OCI-LY7 (cell line): ENCODE measurements at regions not wholly inside any gene's neighbourhood (a gene's known extent, or its start where the extent isn't known, plus 50 kb on each side); places are given as distances from the start of the nearest gene placed in this dataset.

Experiments
- BruUV-seq: library from RNA; stranded (reverse); fragments of 400-500 nt; replicated peaks from 2 replicates; lab custom pipeline; 2021; lab: Mats Ljungman, UMichigan
- CTCF ChIA-PET: fragments of 300-600 bp; sonication (Branson Sonifier 250); formaldehyde crosslinking; loops from one replicate; lab custom pipeline; 2022; ENCODE audit warnings: antibody characterized with exemption; ENCODE audit not compliant: unreplicated experiment; lab: Charles Lee
- POLR2A ChIA-PET: fragments of 300-600 bp; sonication (Branson Sonifier 250); formaldehyde crosslinking; loops from one replicate; lab custom pipeline; 2022; ENCODE audit warnings: antibody characterized with exemption; lab: Charles Lee
- DNase-seq: peaks from one replicate; pipeline ENCODE4 v3.0.0-alpha.2; 2015; ENCODE audit warnings: low spot score
- H2AFZ ChIP-seq: fragments of 200-600 bp; sonication (generic), shearing (Covaris generic); 2 replicates; pipeline ENCODE4 v1.6.1; 2014; ENCODE audit warnings: mild to moderate bottlenecking, antibody characterized with exemption, low read length, moderate library complexity
- H3K27ac ChIP-seq: fragments of 200-600 bp; sonication (generic); 2 replicates; pipeline ENCODE4 v1.5.1; 2014; ENCODE audit warnings: mixed run types, low read depth, mild to moderate bottlenecking, moderate library complexity, low read length, inconsistent platforms; ENCODE audit not compliant: poor library complexity, severe bottlenecking
- H3K36me3 ChIP-seq: fragments of 200-600 bp; sonication (generic); 2 replicates; pipeline ENCODE4 v1.6.1; 2014; ENCODE audit warnings: mild to moderate bottlenecking, antibody characterized with exemption, low read length, moderate library complexity, mixed read lengths; ENCODE audit not compliant: insufficient read depth
- H3K4me1 ChIP-seq: fragments of 200-600 bp; sonication (generic); 2 replicates; pipeline ENCODE4 v1.5.1; 2014; ENCODE audit warnings: mild to moderate bottlenecking, low read length; ENCODE audit not compliant: insufficient read depth, poor library complexity, severe bottlenecking
- H3K4me2 ChIP-seq: fragments of 200-600 bp; sonication (generic); 2 replicates; pipeline ENCODE4 v1.6.1; 2014; ENCODE audit warnings: mild to moderate bottlenecking, low read length
- H3K4me3 ChIP-seq: fragments of 200-600 bp; sonication (generic); 2 replicates; pipeline ENCODE4 v1.5.1; 2014; ENCODE audit warnings: mild to moderate bottlenecking, low read depth, low read length; ENCODE audit not compliant: poor library complexity, severe bottlenecking
- H3K79me2 ChIP-seq: fragments of 200-600 bp; sonication (generic); 2 replicates; pipeline ENCODE4 v1.6.1; 2016; ENCODE audit warnings: low read depth, mild to moderate bottlenecking, low read length, moderate library complexity, mixed read lengths; ENCODE audit not compliant: insufficient read depth
- H3K9me2 ChIP-seq: fragments of 200-600 bp; sonication (generic); 2 replicates; pipeline ENCODE4 v1.6.1; 2016; ENCODE audit warnings: mild to moderate bottlenecking, low read length, mixed read lengths; ENCODE audit not compliant: insufficient read depth
- H3K9me3 ChIP-seq: fragments of 200-600 bp; sonication (generic); 2 replicates; pipeline ENCODE4 v1.6.1; 2014; ENCODE audit warnings: mild to moderate bottlenecking, mixed run types, low read length, mixed read lengths
- H4K20me1 ChIP-seq: fragments of 200-600 bp; sonication (generic); 2 replicates; pipeline ENCODE4 v1.6.1; 2014; ENCODE audit warnings: mild to moderate bottlenecking, antibody characterized with exemption, low read length, moderate library complexity, mixed read lengths; ENCODE audit not compliant: insufficient read depth
- EZH2phosphoT487 ChIP-seq: fragments of 200-600 bp; sonication (generic); IDR thresholded peaks from 2 replicates; pipeline ENCODE4 v1.6.1; 2018; ENCODE audit warnings: low read depth, borderline replicate concordance, mild to moderate bottlenecking, mixed run types, antibody characterized with exemption, low read length, moderate library complexity, mixed read lengths
- intact Hi-C: fragments of 100-400 bp; cut with micrococcal nuclease; formaldehyde crosslinking; loops from one replicate; pipeline ENCODE4 v1.10.0; 2022; ENCODE audit not compliant: unreplicated experiment
- TF ChIP-seq, protein P1 (sequence below): fragments of 200-600 bp; sonication (generic); conservative IDR thresholded peaks from 2 replicates; pipeline ENCODE4 v1.5.1; 2014; ENCODE audit warnings: mild to moderate bottlenecking, antibody characterized with exemption, low read length, moderate library complexity, mixed read lengths

DNA sequence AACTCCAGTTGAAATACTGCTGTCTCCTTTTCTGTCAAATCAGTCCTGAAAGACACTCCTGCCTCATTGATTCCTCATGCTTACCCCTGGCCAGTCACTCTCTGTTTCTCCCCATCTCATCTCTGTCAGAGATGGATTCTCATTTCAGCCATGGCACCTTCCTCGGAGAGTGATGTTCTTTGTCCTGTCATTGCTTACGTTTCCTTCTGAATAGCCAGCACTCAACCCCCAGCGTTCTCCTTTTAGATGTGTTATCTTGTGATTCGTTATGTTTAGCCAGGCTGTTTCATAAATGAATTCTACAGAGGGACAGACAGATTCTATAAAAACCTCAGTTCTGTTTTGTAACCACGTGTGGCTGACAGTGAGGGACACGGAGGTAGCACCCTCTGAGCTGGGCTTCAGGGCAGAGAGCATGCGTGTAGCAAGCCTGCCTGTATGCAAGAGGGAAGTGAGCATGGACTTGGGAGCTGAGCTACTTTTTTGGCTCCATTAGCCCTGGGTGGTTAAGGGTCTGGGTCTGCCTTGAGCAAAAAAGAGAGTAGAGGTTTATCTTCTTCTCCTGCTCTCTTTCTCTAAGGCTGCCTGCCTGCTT lies 354.6 kb downstream of the DDX10 start:
- CTCF ChIA-PET, result no interaction called here
- H3K4me3 ChIP-seq, result no peak overlapping the region
- no peaks in the 10 kb centered on the region for H3K79me2 ChIP-seq
- DNase-seq, result no peak
- no peak overlapping the region for H3K27ac ChIP-seq
- H3K36me3 ChIP-seq, result no peaks in the 10 kb centered on the region
- no peaks in the 10 kb centered on the region for H3K4me1 ChIP-seq
- H3K9me2 ChIP-seq, result no peaks in the 10 kb centered on the region
- no peak for TF ChIP-seq EZH2phosphoT487
- TF ChIP-seq, protein P1, sequence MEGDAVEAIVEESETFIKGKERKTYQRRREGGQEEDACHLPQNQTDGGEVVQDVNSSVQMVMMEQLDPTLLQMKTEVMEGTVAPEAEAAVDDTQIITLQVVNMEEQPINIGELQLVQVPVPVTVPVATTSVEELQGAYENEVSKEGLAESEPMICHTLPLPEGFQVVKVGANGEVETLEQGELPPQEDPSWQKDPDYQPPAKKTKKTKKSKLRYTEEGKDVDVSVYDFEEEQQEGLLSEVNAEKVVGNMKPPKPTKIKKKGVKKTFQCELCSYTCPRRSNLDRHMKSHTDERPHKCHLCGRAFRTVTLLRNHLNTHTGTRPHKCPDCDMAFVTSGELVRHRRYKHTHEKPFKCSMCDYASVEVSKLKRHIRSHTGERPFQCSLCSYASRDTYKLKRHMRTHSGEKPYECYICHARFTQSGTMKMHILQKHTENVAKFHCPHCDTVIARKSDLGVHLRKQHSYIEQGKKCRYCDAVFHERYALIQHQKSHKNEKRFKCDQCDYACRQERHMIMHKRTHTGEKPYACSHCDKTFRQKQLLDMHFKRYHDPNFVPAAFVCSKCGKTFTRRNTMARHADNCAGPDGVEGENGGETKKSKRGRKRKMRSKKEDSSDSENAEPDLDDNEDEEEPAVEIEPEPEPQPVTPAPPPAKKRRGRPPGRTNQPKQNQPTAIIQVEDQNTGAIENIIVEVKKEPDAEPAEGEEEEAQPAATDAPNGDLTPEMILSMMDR, result no peak
- H3K4me2 ChIP-seq, result no peak overlapping the region
- no TSS peak for BruUV-seq
- H4K20me1 ChIP-seq, result no peaks in the 10 kb centered on the region
- POLR2A ChIA-PET, result no interaction called here
- no peaks in the 10 kb centered on the region for H3K9me3 ChIP-seq
- intact Hi-C loops, result no loop called here
- no peak overlapping the region for H2AFZ ChIP-seq

DNA sequence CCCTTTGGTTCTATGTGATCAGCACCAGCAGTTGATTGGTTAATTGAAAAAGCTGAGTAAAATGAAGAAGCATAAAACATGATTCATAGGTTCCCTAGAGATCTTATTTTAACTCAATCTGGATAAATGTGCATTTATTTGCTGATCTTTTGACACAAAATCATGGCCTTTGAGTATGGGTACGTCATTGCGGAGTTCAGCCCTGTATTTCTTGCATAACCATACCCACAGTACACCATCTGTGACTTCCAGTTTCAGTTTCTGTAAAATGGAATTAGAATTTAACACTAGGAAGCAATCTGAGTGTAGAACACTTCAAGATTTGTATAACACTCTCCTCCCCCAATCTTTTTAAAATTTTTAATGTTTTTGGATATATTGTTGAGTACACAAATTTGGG lies 358.2 kb downstream of the DDX10 start:
- ChIA-PET CTCF (no interaction called here), POLR2A (no interaction called here)
- Histone ChIP-seq H3K4me2 (no peak overlapping the region), H3K27ac (no peak overlapping the region), H4K20me1 (no peaks in the 10 kb centered on the region), H3K36me3 (no peaks in the 10 kb centered on the region), H3K4me3 (no peak overlapping the region), H3K4me1 (no peaks in the 10 kb centered on the region), H3K9me3 (no peaks in the 10 kb centered on the region), H3K9me2 (no peaks in the 10 kb centered on the region), H3K79me2 (no peaks in the 10 kb centered on the region), H2AFZ (no peak overlapping the region)
- no peak for TF ChIP-seq EZH2phosphoT487
- TF ChIP-seq, protein P1, result no peak
- BruUV-seq, result no TSS peak
- intact Hi-C loops, result no loop called here
- no peak for DNase-seq

DNA sequence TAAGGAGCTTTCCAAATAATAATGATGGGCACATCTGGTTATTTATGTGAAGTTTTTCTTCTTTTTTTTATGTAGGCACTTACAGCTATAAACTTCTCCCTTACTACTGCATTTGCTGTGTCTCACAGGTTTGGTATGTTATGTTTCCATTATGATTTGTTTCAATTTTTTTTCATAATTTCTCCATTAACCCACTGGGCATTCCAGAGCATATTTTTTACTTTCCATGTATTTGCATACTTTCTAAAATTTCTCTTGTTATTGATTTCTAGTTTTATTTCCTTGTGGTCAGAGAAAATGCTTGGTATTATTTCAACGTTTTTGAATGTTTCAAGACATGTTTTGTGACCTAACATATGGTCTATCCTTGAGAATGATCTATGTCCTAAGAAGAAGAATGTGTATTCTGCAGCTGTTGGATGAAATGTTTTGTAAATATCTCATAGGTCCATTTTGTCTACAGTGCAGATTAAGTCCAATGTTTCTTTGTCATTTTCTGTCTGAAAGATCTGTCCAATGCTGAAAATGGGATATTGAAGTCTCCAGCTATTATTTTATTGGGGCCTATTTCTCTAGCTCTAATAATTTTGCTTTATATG lies 362.1 kb downstream of the DDX10 start:
- intact Hi-C loops, result no loop called here
- H3K36me3 ChIP-seq, result no peaks in the 10 kb centered on the region
- no TSS peak for BruUV-seq
- CTCF ChIA-PET, result no interaction called here
- no peaks in the 10 kb centered on the region for H3K9me3 ChIP-seq
- POLR2A ChIA-PET, result interaction anchor here (0.6 kb wide), 1 partner anchor 56 kb away, joined by 3 read pairs; no protein-coding TSS in a partner anchor
- no peak overlapping the region for H3K27ac ChIP-seq
- no peaks in the 10 kb centered on the region for H4K20me1 ChIP-seq
- H3K4me2 ChIP-seq, result no peak overlapping the region
- no peak for TF ChIP-seq EZH2phosphoT487
- TF ChIP-seq, protein P1, result no peak
- H3K4me3 ChIP-seq, result no peak overlapping the region
- no peaks in the 10 kb centered on the region for H3K9me2 ChIP-seq
- H3K79me2 ChIP-seq, result no peaks in the 10 kb centered on the region
- no peak overlapping the region for H2AFZ ChIP-seq
- no peak for DNase-seq
- no peaks in the 10 kb centered on the region for H3K4me1 ChIP-seq
